HEK293 (cell line): ENCODE measurements at regions not wholly inside any gene's neighbourhood (a gene's known extent, or its start where the extent isn't known, plus 50 kb on each side); places are given as distances from the start of the nearest gene placed in this dataset.

ENCODE experiments used
- CTCF ChIA-PET: fragments of 350-600 bp; formaldehyde crosslinking; extraction: SDS; loops from one replicate; lab custom pipeline; 2021; ENCODE audit warnings: antibody characterized with exemption; lab: Yijun Ruan, JAX
- POLR2A ChIA-PET: fragments of 300-600 bp; formaldehyde crosslinking; extraction: SDS; loops from one replicate; lab custom pipeline; 2020; ENCODE audit warnings: antibody characterized with exemption, inconsistent platforms; lab: Yijun Ruan, JAX
- H3K27ac ChIP-seq: fragments of 200-500 bp; sonication (Bioruptor generic); 2 replicates; pipeline ENCODE4 v1.5.1; 2014; ENCODE audit warnings: low read depth, low read length, control low read depth, inconsistent platforms; ENCODE audit errors: extremely low read depth
- H3K36me3 ChIP-seq, 2 experiments: fragments of 200-500 bp in 1 of 2; sonication (Bioruptor generic) in 1 of 2; 1 replicate in 1 of 2; 2 replicates in 1 of 2; pipeline ENCODE4 v1.5.1; 2014 to 2017; ENCODE audit warnings: inconsistent platforms in 2 of 2, low read length in 2 of 2; ENCODE audit not compliant: control insufficient read depth in 2 of 2, insufficient read depth in 1 of 2
- H3K4me1 ChIP-seq: fragments of 200-500 bp; sonication (Bioruptor generic); 2 replicates; pipeline ENCODE4 v1.5.1; 2014; ENCODE audit warnings: mild to moderate bottlenecking, low read length, inconsistent platforms; ENCODE audit not compliant: control insufficient read depth, insufficient read depth
- H3K4me3 ChIP-seq: 2 replicates; pipeline ENCODE4 v1.5.1; 2011; ENCODE audit warnings: low read depth, mild to moderate bottlenecking, control low read depth, low read length, moderate library complexity
- H3K9me3 ChIP-seq: fragments of 200-500 bp; sonication (Bioruptor generic); 2 replicates; pipeline ENCODE4 v1.5.1; 2014; ENCODE audit warnings: low read depth, low read length, inconsistent platforms; ENCODE audit not compliant: control insufficient read depth, insufficient read depth
- GLI2 ChIP-seq: fragments of 450-650 bp; formaldehyde crosslinking; IDR thresholded peaks from 2 replicates; pipeline ENCODE4; 2017; ENCODE audit warnings: missing biosample characterization, missing genetic modification characterization, low read depth, borderline replicate concordance
- HOXC10 ChIP-seq: sonication (generic); formaldehyde crosslinking; IDR thresholded peaks from 2 replicates; pipeline ENCODE4 v1.8.1; 2023; ENCODE audit warnings: mild to moderate bottlenecking, missing genetic modification reagents
- IKZF3 ChIP-seq: fragments of 450-650 bp; IDR thresholded peaks from 2 replicates; pipeline ENCODE4 v1.5.0; 2018; ENCODE audit warnings: missing biosample characterization, mild to moderate bottlenecking, missing genetic modification characterization, moderate library complexity
- KLF7 ChIP-seq: fragments of 450-650 bp; formaldehyde crosslinking; IDR thresholded peaks from 2 replicates; pipeline ENCODE4 v1.5.1; 2016; ENCODE audit warnings: missing biosample characterization, missing genetic modification characterization, borderline replicate concordance
- KLF9 ChIP-seq: fragments of 450-650 bp; formaldehyde crosslinking; IDR thresholded peaks from 2 replicates; pipeline ENCODE4 v1.5.1; 2016; ENCODE audit warnings: missing biosample characterization, missing genetic modification characterization, low read depth
- MEIS1 ChIP-seq: sonication (generic); formaldehyde crosslinking; IDR thresholded peaks from 2 replicates; pipeline ENCODE4 v1.8.1; 2022; ENCODE audit warnings: missing genetic modification reagents, mild to moderate bottlenecking, borderline replicate concordance
- MYNN ChIP-seq: fragments of 450-650 bp; formaldehyde crosslinking; IDR thresholded peaks from 2 replicates; pipeline ENCODE4 v1.5.1; 2016; ENCODE audit warnings: missing biosample characterization, missing genetic modification characterization, borderline replicate concordance
- OSR2 ChIP-seq: fragments of 450-650 bp; formaldehyde crosslinking; IDR thresholded peaks from 2 replicates; pipeline ENCODE4 v1.5.1; 2016; ENCODE audit warnings: missing biosample characterization, missing genetic modification characterization
- PRDM6 ChIP-seq: fragments of 450-650 bp; formaldehyde crosslinking; IDR thresholded peaks from 2 replicates; pipeline ENCODE4 v1.5.1; 2017; ENCODE audit warnings: missing biosample characterization, missing genetic modification characterization
- SP3 ChIP-seq: fragments of 450-650 bp; formaldehyde crosslinking; IDR thresholded peaks from 2 replicates; pipeline ENCODE4 v1.5.1; 2016; ENCODE audit warnings: missing biosample characterization, missing genetic modification characterization
- ZBTB1 ChIP-seq: fragments of 450-650 bp; formaldehyde crosslinking; IDR thresholded peaks from 2 replicates; pipeline ENCODE4 v1.5.1; 2016; ENCODE audit warnings: missing biosample characterization, missing genetic modification characterization
- ZFP37 ChIP-seq: fragments of 450-650 bp; formaldehyde crosslinking; IDR thresholded peaks from 2 replicates; pipeline ENCODE4 v1.5.1; 2016; ENCODE audit warnings: missing biosample characterization, missing genetic modification characterization
- ZFP41 ChIP-seq: fragments of 450-650 bp; formaldehyde crosslinking; IDR thresholded peaks from 2 replicates; pipeline ENCODE4 v1.5.1; 2016; ENCODE audit warnings: missing biosample characterization, missing genetic modification characterization, borderline replicate concordance
- ZNF132 ChIP-seq: fragments of 450-650 bp; formaldehyde crosslinking; IDR thresholded peaks from 2 replicates; pipeline ENCODE4 v1.5.1; 2017; ENCODE audit warnings: missing biosample characterization, missing genetic modification characterization, borderline replicate concordance
- ZNF221 ChIP-seq: fragments of 450-650 bp; formaldehyde crosslinking; IDR thresholded peaks from 2 replicates; pipeline ENCODE4 v1.5.1; 2017; ENCODE audit warnings: missing biosample characterization, missing genetic modification characterization, borderline replicate concordance
- ZNF48 ChIP-seq: fragments of 450-650 bp; formaldehyde crosslinking; IDR thresholded peaks from 2 replicates; pipeline ENCODE4 v1.5.1; 2016; ENCODE audit warnings: missing biosample characterization, missing genetic modification characterization
- ZNF510 ChIP-seq: fragments of 450-650 bp; formaldehyde crosslinking; IDR thresholded peaks from 2 replicates; pipeline ENCODE4 v1.5.1; 2018; ENCODE audit warnings: mild to moderate bottlenecking, missing genetic modification characterization, missing biosample characterization; ENCODE audit not compliant: insufficient replicate concordance
- ZNF555 ChIP-seq: fragments of 450-650 bp; formaldehyde crosslinking; conservative IDR thresholded peaks from 2 replicates; pipeline ENCODE4 v1.5.1; 2017; ENCODE audit warnings: missing biosample characterization, mild to moderate bottlenecking, missing genetic modification characterization, inconsistent platforms
- ZNF558 ChIP-seq: fragments of 450-650 bp; formaldehyde crosslinking; IDR thresholded peaks from 2 replicates; pipeline ENCODE4 v1.5.1; 2016; ENCODE audit warnings: missing biosample characterization, missing genetic modification characterization
- ZNF621 ChIP-seq: fragments of 450-650 bp; formaldehyde crosslinking; IDR thresholded peaks from 2 replicates; pipeline ENCODE4 v1.5.1; 2017; ENCODE audit warnings: missing biosample characterization, missing genetic modification characterization
- ZNF623 ChIP-seq: fragments of 450-650 bp; formaldehyde crosslinking; IDR thresholded peaks from 2 replicates; pipeline ENCODE4 v1.5.1; 2016; ENCODE audit warnings: missing biosample characterization, missing genetic modification characterization
- ZNF830 ChIP-seq: fragments of 450-650 bp; IDR thresholded peaks from 2 replicates; pipeline ENCODE4 v1.5.0; 2018; ENCODE audit warnings: missing biosample characterization, missing genetic modification characterization, low read depth, mild to moderate bottlenecking, moderate library complexity
- ZSCAN18 ChIP-seq: fragments of 450-650 bp; formaldehyde crosslinking; IDR thresholded peaks from 2 replicates; pipeline ENCODE4 v1.5.1; 2016; ENCODE audit warnings: missing biosample characterization, missing genetic modification characterization
- TF ChIP-seq, protein P1 (sequence below): fragments of 450-650 bp; formaldehyde crosslinking; IDR thresholded peaks from 2 replicates; pipeline ENCODE4 v1.5.1; 2016; ENCODE audit warnings: missing biosample characterization, missing genetic modification characterization
- TF ChIP-seq, protein P2 (sequence below): fragments of 450-650 bp; formaldehyde crosslinking; IDR thresholded peaks from 2 replicates; pipeline ENCODE4; 2016; ENCODE audit warnings: missing biosample characterization, missing genetic modification characterization
- TF ChIP-seq, protein P3 (sequence below): fragments of 450-650 bp; formaldehyde crosslinking; IDR thresholded peaks from 2 replicates; pipeline ENCODE4 v1.5.1; 2016; ENCODE audit warnings: missing biosample characterization, missing genetic modification characterization

GRCh38 chr2:49271060-49271606 lies 116.8 kb upstream of the FSHR start:
- Histone ChIP-seq H3K4me3 (no peak overlapping the region), H3K27ac (no peak overlapping the region), H3K36me3 (no peaks in the 10 kb centered on the region), H3K9me3 (no peaks in the 10 kb centered on the region), H3K4me1 (no peaks in the 10 kb centered on the region)
- ChIA-PET CTCF (interaction anchor here (0.7 kb wide), 1 partner anchor 19 kb away, joined by 3 read pairs; no protein-coding TSS in a partner anchor), POLR2A (no interaction called here)
- TF ChIP-seq, protein P1, sequence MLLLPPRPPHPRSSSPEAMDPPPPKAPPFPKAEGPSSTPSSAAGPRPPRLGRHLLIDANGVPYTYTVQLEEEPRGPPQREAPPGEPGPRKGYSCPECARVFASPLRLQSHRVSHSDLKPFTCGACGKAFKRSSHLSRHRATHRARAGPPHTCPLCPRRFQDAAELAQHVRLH (tag by site-specific recombination) = no peak
- TF ChIP-seq ZNF555 (tag by site-specific recombination) = no peak
- no peak for TF ChIP-seq ZNF558 (tag by site-specific recombination)
- TF ChIP-seq MYNN = no peak
- no peak for TF ChIP-seq ZFP41
- TF ChIP-seq SP3 (tag by site-specific recombination) = no peak

- TF ChIP-seq, protein P2, sequence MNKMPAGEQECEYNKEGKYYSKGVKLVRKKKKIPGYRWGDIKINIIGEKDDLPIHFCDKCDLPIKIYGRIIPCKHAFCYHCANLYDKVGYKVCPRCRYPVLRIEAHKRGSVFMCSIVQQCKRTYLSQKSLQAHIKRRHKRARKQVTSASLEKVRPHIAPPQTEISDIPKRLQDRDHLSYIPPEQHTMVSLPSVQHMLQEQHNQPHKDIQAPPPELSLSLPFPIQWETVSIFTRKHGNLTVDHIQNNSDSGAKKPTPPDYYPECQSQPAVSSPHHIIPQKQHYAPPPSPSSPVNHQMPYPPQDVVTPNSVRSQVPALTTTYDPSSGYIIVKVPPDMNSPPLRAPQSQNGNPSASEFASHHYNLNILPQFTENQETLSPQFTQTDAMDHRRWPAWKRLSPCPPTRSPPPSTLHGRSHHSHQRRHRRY (tag by site-specific recombination) = no peak
- TF ChIP-seq KLF7 (tag by site-specific recombination) (no peak), ZBTB1 (tag by site-specific recombination) (no peak), PRDM6 (tag by site-specific recombination) (no peak), ZNF830 (no peak), ZNF132 (tag by site-specific recombination) (no peak), ZNF623 (tag by site-specific recombination) (no peak), ZSCAN18 (tag by site-specific recombination) (no peak)
- no peak overlapping the region for H3K27ac ChIP-seq
- no peaks in the 10 kb centered on the region for H3K4me1 ChIP-seq
- ChIA-PET POLR2A (no interaction called here), CTCF (interaction anchor here (0.6 kb wide), 1 partner anchor 24 kb away, joined by 3 read pairs; no protein-coding TSS in a partner anchor)
- H3K9me3 ChIP-seq = no peaks in the 10 kb centered on the region
- H3K36me3 ChIP-seq = no peaks in the 10 kb centered on the region
- H3K4me3 ChIP-seq = no peak overlapping the region
These were observed 115.8 kb upstream of the FSHR start for GRCh38 chr2:49270091-49270490.

DNA sequence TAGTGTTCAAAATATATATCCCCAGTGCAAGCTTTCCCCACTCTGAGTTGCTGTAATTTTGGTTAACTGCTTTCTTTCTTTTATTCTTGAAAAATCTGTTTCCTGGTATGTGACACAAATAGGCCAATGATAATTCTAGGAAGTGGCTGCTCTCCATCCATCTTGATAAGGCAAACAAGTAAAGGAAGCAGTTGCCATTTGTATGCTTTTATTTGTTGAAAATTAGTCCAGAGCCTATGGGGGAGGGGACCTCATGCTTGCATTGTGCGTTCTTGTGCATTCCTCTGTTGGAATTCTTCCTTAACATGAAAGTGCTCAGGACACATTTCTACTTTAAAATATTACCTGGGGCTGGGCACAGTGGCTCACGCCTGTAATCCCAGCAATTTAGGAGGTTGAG lies 111.2 kb upstream of the FSHR start:
- H3K4me1 ChIP-seq = no peaks in the 10 kb centered on the region
- ChIA-PET POLR2A (no interaction called here), CTCF (no interaction called here)
- H3K4me3 ChIP-seq = no peak overlapping the region
- no peak for TF ChIP-seq ZNF621
- no peak for TF ChIP-seq IKZF3 (tag by site-specific recombination)
- no peak for TF ChIP-seq KLF9 (tag by site-specific recombination)
- no peak for TF ChIP-seq OSR2 (tag by site-specific recombination)
- no peak for TF ChIP-seq ZFP37 (tag by site-specific recombination)
- TF ChIP-seq, protein P3, sequence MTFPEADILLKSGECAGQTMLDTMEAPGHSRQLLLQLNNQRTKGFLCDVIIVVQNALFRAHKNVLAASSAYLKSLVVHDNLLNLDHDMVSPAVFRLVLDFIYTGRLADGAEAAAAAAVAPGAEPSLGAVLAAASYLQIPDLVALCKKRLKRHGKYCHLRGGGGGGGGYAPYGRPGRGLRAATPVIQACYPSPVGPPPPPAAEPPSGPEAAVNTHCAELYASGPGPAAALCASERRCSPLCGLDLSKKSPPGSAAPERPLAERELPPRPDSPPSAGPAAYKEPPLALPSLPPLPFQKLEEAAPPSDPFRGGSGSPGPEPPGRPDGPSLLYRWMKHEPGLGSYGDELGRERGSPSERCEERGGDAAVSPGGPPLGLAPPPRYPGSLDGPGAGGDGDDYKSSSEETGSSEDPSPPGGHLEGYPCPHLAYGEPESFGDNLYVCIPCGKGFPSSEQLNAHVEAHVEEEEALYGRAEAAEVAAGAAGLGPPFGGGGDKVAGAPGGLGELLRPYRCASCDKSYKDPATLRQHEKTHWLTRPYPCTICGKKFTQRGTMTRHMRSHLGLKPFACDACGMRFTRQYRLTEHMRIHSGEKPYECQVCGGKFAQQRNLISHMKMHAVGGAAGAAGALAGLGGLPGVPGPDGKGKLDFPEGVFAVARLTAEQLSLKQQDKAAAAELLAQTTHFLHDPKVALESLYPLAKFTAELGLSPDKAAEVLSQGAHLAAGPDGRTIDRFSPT (tag by site-specific recombination) = no peak
- TF ChIP-seq ZNF48 = no peak
- TF ChIP-seq MEIS1 (CRISPR knock-in tag) = no peak
- TF ChIP-seq ZNF510 (tag by site-specific recombination) = no peak
- TF ChIP-seq GLI2 = no peak
- no peak for TF ChIP-seq ZNF221 (tag by site-specific recombination)
- TF ChIP-seq HOXC10 (CRISPR knock-in tag) = no peak
- TF ChIP-seq, protein P1 (tag by site-specific recombination) = no peak
- H3K9me3 ChIP-seq = no peaks in the 10 kb centered on the region
- H3K27ac ChIP-seq = no peak overlapping the region
- H3K36me3 ChIP-seq = no peaks in the 10 kb centered on the region
